HCT116 (cell line): ENCODE measurements at regions not wholly inside any gene's neighbourhood (a gene's known extent, or its start where the extent isn't known, plus 50 kb on each side); places are given as distances from the start of the nearest gene placed in this dataset.

ENCODE experiments used
- ATAC-seq: fragments of 200-7000 bp; cut with Tn5 transposase; 2 replicates; pipeline ENCODE4 v1.9.1; 2020; ENCODE audit warnings: mild to moderate bottlenecking, moderate library complexity
- BruUV-seq: library from RNA; stranded (reverse); fragments of 400-500 nt; replicated peaks from 2 replicates; lab custom pipeline; 2021; lab: Mats Ljungman, UMichigan
- CTCF ChIA-PET: fragments of 300-600 bp; sonication (Branson Sonifier 250); formaldehyde crosslinking; loops from one replicate; lab custom pipeline; 2021; ENCODE audit warnings: antibody characterized with exemption; lab: Charles Lee
- POLR2A ChIA-PET: fragments of 300-600, 350-600 bp; sonication (Branson Sonifier 250); formaldehyde crosslinking; loops from one replicate; lab custom pipeline; 2021; ENCODE audit warnings: antibody characterized with exemption; lab: Charles Lee
- RAD21 ChIA-PET, 2 experiments: fragments of 300-600 bp; sonication (Branson Sonifier 250); formaldehyde crosslinking; loops; one replicate each; lab custom pipeline; 2023; ENCODE audit warnings: low total read pairs in 2 of 2; ENCODE audit not compliant: uncharacterized antibody in 2 of 2, unreplicated experiment in 2 of 2, low non-redundant PET in 1 of 2; lab: Charles Lee
- DNase-seq: peaks from one replicate; pipeline ENCODE4 v3.0.0-alpha.2; 2010; ENCODE audit warnings: low read depth, low spot score
- H2AFZ ChIP-seq: fragments of 200-600 bp; shearing (Covaris generic), sonication (generic); 2 replicates; pipeline ENCODE4 v1.6.1; 2017; ENCODE audit warnings: low read depth, mixed run types, mixed read lengths, antibody characterized with exemption, low read length; ENCODE audit not compliant: poor library complexity, severe bottlenecking
- H3K27ac ChIP-seq: 2 replicates; pipeline ENCODE4 v1.5.1; 2012; ENCODE audit warnings: low read depth, low read length
- H3K27me3 ChIP-seq: fragments of 200-600 bp; sonication (generic); 2 replicates; pipeline ENCODE4 v1.6.1; 2016; ENCODE audit warnings: mixed run types, low read length, mixed read lengths; ENCODE audit not compliant: insufficient read depth
- H3K36me3 ChIP-seq, 2 experiments: fragments of 200-500 bp in 1 of 2; fragments of 200-600 bp in 1 of 2; sonication (Bioruptor generic) in 1 of 2; sonication (generic) in 1 of 2; 2 replicates each; pipeline versions ENCODE4 v1.5.1 to v1.6.1; 2014 to 2016; ENCODE audit warnings: low read length in 2 of 2, inconsistent platforms in 1 of 2, mixed read lengths in 1 of 2, mixed run types in 1 of 2; ENCODE audit not compliant: insufficient read depth in 2 of 2, control insufficient read depth in 1 of 2
- H3K4me1 ChIP-seq, 2 experiments: fragments of 200-600 bp in 1 of 2; sonication (generic) in 1 of 2; 2 replicates each; pipeline versions ENCODE4 v1.5.1 to v1.6.1; 2012 to 2017; ENCODE audit warnings: low read length in 2 of 2, inconsistent platforms in 1 of 2, mild to moderate bottlenecking in 1 of 2, mixed read lengths in 1 of 2, mixed run types in 1 of 2, moderate library complexity in 1 of 2; ENCODE audit not compliant: insufficient read depth in 2 of 2, control insufficient read depth in 1 of 2
- H3K4me2 ChIP-seq: fragments of 200-600 bp; sonication (generic); 2 replicates; pipeline ENCODE4 v1.6.1; 2017; ENCODE audit warnings: mixed run types, low read length, mixed read lengths
- H3K4me3 ChIP-seq, 2 experiments: fragments of 200-600 bp in 1 of 2; sonication (generic) in 1 of 2; replicated peaks in 1 of 2; 2 replicates each; pipeline ENCODE4 v1.5.1; 2011 to 2016; ENCODE audit warnings: low read length in 2 of 2, control low read depth in 1 of 2, low read depth in 1 of 2, mild to moderate bottlenecking in 1 of 2, mixed read lengths in 1 of 2, mixed run types in 1 of 2
- H3K79me2 ChIP-seq: fragments of 200-600 bp; sonication (generic); 2 replicates; pipeline ENCODE4 v1.6.1; 2017; ENCODE audit warnings: mild to moderate bottlenecking, mixed run types, low read length, moderate library complexity, mixed read lengths; ENCODE audit not compliant: insufficient read depth
- H3K9ac ChIP-seq: fragments of 200-600 bp; sonication (generic); 2 replicates; pipeline ENCODE4 v1.6.1; 2016; ENCODE audit warnings: low read length, mixed read lengths
- H3K9me2 ChIP-seq: fragments of 200-600 bp; sonication (generic), shearing (Covaris generic); 2 replicates; pipeline ENCODE4 v1.6.1; 2017; ENCODE audit warnings: mixed run types, mild to moderate bottlenecking, moderate library complexity; ENCODE audit not compliant: insufficient read depth
- H3K9me3 ChIP-seq, 2 experiments: fragments of 200-500 bp in 1 of 2; fragments of 200-600 bp in 1 of 2; sonication (Bioruptor generic) in 1 of 2; sonication (generic) in 1 of 2; 2 replicates each; pipeline ENCODE4 v1.6.1; 2014 to 2017; ENCODE audit warnings: low read length in 2 of 2, mixed read lengths in 2 of 2, inconsistent platforms in 1 of 2, low read depth in 1 of 2, mild to moderate bottlenecking in 1 of 2, mixed run types in 1 of 2, moderate library complexity in 1 of 2; ENCODE audit not compliant: control insufficient read depth in 1 of 2, insufficient read depth in 1 of 2
- H4K20me1 ChIP-seq: fragments of 200-600 bp; sonication (generic), shearing (Covaris generic); 2 replicates; pipeline ENCODE4 v1.6.1; 2017; ENCODE audit warnings: mixed run types, mild to moderate bottlenecking, moderate library complexity; ENCODE audit not compliant: insufficient read depth
- CBX3 ChIP-seq: IDR thresholded peaks from 2 replicates; pipeline ENCODE4 v1.6.1; 2012; ENCODE audit warnings: low read depth
- ELF1 ChIP-seq: IDR thresholded peaks from 2 replicates; pipeline ENCODE4 v1.6.1; 2012; ENCODE audit warnings: low read depth, borderline replicate concordance
- EZH2 ChIP-seq: fragments of 200-600 bp; sonication (generic); IDR thresholded peaks from 2 replicates; pipeline ENCODE4 v1.6.1; 2017; ENCODE audit warnings: antibody characterized with exemption, mixed run types
- EZH2phosphoT487 ChIP-seq: fragments of 200-600 bp; IDR thresholded peaks from 2 replicates; pipeline ENCODE4 v1.6.1; 2018; ENCODE audit warnings: antibody characterized with exemption, borderline replicate concordance
- JUND ChIP-seq: IDR thresholded peaks from 2 replicates; pipeline ENCODE4 v1.6.1; 2012
- POLR2A ChIP-seq: IDR thresholded peaks from 2 replicates; pipeline ENCODE4 v1.7.0; 2011; ENCODE audit warnings: borderline replicate concordance; ENCODE audit not compliant: insufficient read depth, insufficient read length; ENCODE audit errors: extremely low read depth
- POLR2AphosphoS5 ChIP-seq: IDR thresholded peaks from 2 replicates; pipeline ENCODE4 v1.6.1; 2011; ENCODE audit warnings: mild to moderate bottlenecking, low read depth, low read length, moderate library complexity
- SP1 ChIP-seq: IDR thresholded peaks from 2 replicates; pipeline ENCODE4 v1.6.1; 2012; ENCODE audit warnings: low read depth
- ZBTB33 ChIP-seq: IDR thresholded peaks from 2 replicates; pipeline ENCODE4 v1.6.1; 2011; ENCODE audit warnings: mild to moderate bottlenecking, low read length, moderate library complexity; ENCODE audit not compliant: insufficient replicate concordance; ENCODE audit errors: extremely low read depth
- ZNF274 ChIP-seq: fragments of 200-500 bp; sonication (Bioruptor generic); IDR thresholded peaks from 2 replicates; pipeline ENCODE4 v1.6.1; 2014; ENCODE audit warnings: mild to moderate bottlenecking, low read depth, low read length, inconsistent platforms
- intact Hi-C: fragments of 100-400 bp; cut with micrococcal nuclease; formaldehyde crosslinking; loops from 2 replicates; pipeline ENCODE4 v1.10.0; 2022
- TF ChIP-seq, protein P1 (sequence below): IDR thresholded peaks from 2 replicates; pipeline ENCODE4 v1.6.1; 2012; ENCODE audit warnings: low read depth
- TF ChIP-seq, protein P2 (sequence below), 3 experiments: fragments of 200-600 bp in 1 of 3; sonication (generic) in 1 of 3; IDR thresholded peaks in 2 of 3; conservative IDR thresholded peaks in 1 of 3; 2 replicates each; pipeline ENCODE4 v1.5.1; 2012 to 2017; ENCODE audit warnings: low read depth in 2 of 3, low read length in 2 of 3, antibody characterized with exemption in 1 of 3, borderline replicate concordance in 1 of 3, control low read depth in 1 of 3, mild to moderate bottlenecking in 1 of 3, mixed read lengths in 1 of 3, mixed run types in 1 of 3, moderate library complexity in 1 of 3; ENCODE audit not compliant: insufficient read depth in 1 of 3

GRCh38 chr3:118671192-118671591 lies 363.5 kb downstream of the IGSF11 start:
- no TSS peak for BruUV-seq
- Histone ChIP-seq H3K9me3 (no peaks in the 10 kb centered on the region), H3K27me3 (no peaks in the 10 kb centered on the region), H3K4me3 (no peak overlapping the region), H2AFZ (no peak overlapping the region), H3K27ac (no peak overlapping the region), H4K20me1 (no peaks in the 10 kb centered on the region), H3K4me1 (no peaks in the 10 kb centered on the region), H3K36me3 (no peaks in the 10 kb centered on the region), H3K9me2 (no peaks in the 10 kb centered on the region), H3K9ac (no peak overlapping the region), H3K79me2 (no peaks in the 10 kb centered on the region), H3K4me2 (no peak overlapping the region)
- ChIA-PET POLR2A (no interaction called here), RAD21 (no interaction called here), CTCF (no interaction called here)
- DNase-seq = no peak
- no peak for ATAC-seq
- TF ChIP-seq SP1 (no peak), CBX3 (no peak), ZNF274 (no peak), ELF1 (no peak), EZH2phosphoT487 (no peak), EZH2 (no peak), POLR2AphosphoS5 (no peak), ZBTB33 (no peak), POLR2A (no peak), JUND (no peak)
- TF ChIP-seq, protein P1, sequence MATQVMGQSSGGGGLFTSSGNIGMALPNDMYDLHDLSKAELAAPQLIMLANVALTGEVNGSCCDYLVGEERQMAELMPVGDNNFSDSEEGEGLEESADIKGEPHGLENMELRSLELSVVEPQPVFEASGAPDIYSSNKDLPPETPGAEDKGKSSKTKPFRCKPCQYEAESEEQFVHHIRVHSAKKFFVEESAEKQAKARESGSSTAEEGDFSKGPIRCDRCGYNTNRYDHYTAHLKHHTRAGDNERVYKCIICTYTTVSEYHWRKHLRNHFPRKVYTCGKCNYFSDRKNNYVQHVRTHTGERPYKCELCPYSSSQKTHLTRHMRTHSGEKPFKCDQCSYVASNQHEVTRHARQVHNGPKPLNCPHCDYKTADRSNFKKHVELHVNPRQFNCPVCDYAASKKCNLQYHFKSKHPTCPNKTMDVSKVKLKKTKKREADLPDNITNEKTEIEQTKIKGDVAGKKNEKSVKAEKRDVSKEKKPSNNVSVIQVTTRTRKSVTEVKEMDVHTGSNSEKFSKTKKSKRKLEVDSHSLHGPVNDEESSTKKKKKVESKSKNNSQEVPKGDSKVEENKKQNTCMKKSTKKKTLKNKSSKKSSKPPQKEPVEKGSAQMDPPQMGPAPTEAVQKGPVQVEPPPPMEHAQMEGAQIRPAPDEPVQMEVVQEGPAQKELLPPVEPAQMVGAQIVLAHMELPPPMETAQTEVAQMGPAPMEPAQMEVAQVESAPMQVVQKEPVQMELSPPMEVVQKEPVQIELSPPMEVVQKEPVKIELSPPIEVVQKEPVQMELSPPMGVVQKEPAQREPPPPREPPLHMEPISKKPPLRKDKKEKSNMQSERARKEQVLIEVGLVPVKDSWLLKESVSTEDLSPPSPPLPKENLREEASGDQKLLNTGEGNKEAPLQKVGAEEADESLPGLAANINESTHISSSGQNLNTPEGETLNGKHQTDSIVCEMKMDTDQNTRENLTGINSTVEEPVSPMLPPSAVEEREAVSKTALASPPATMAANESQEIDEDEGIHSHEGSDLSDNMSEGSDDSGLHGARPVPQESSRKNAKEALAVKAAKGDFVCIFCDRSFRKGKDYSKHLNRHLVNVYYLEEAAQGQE = no peak
- TF ChIP-seq, protein P2, sequence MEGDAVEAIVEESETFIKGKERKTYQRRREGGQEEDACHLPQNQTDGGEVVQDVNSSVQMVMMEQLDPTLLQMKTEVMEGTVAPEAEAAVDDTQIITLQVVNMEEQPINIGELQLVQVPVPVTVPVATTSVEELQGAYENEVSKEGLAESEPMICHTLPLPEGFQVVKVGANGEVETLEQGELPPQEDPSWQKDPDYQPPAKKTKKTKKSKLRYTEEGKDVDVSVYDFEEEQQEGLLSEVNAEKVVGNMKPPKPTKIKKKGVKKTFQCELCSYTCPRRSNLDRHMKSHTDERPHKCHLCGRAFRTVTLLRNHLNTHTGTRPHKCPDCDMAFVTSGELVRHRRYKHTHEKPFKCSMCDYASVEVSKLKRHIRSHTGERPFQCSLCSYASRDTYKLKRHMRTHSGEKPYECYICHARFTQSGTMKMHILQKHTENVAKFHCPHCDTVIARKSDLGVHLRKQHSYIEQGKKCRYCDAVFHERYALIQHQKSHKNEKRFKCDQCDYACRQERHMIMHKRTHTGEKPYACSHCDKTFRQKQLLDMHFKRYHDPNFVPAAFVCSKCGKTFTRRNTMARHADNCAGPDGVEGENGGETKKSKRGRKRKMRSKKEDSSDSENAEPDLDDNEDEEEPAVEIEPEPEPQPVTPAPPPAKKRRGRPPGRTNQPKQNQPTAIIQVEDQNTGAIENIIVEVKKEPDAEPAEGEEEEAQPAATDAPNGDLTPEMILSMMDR (IDR thresholded peaks at IDR 0.05 in 2 of 3, conservative IDR thresholded peaks at IDR 0.05 in 1 of 3; ENCODE audit: borderline replicate concordance in 1 of 3, insufficient read depth in 1 of 3, low read depth in 2 of 3, low read length in 2 of 3) = no peak
- intact Hi-C loops = no loop called here
